Activated naive CD8-positive, alpha-beta T cell treated with anti-CD3 and anti-CD28 coated beads, Interleukin-2, amount 50 U/mL, for 24 hours (primary cell): ENCODE measurements at regions not wholly inside any gene's neighbourhood (a gene's known extent, or its start where the extent isn't known, plus 50 kb on each side); places are given as distances from the start of the nearest gene placed in this dataset.

Source experiments
- ATAC-seq: fragments of 150-1000 bp; cut with Tn5 transposase; one replicate; pipeline ENCODE4 v1.10.0; 2021
- DNase-seq: peaks from one replicate; pipeline ENCODE4 v3.0.0; 2021
- H3K27ac Mint-ChIP-seq: one replicate; pipeline ENCODE4 v1.8.0; 2021; ENCODE audit warnings: mild to moderate bottlenecking, mixed read lengths
- H3K27me3 Mint-ChIP-seq: one replicate; pipeline ENCODE4 v1.8.0; 2021; ENCODE audit warnings: mixed read lengths
- H3K36me3 Mint-ChIP-seq: one replicate; pipeline ENCODE4 v1.8.0; 2021; ENCODE audit warnings: low read depth, mixed read lengths
- H3K4me1 Mint-ChIP-seq: one replicate; pipeline ENCODE4 v1.8.0; 2021; ENCODE audit warnings: mixed read lengths
- H3K4me3 Mint-ChIP-seq: one replicate; pipeline ENCODE4 v1.8.0; 2021; ENCODE audit warnings: mild to moderate bottlenecking, moderate library complexity, mixed read lengths
- H3K9me3 Mint-ChIP-seq: one replicate; pipeline ENCODE4 v1.8.0; 2021; ENCODE audit warnings: mixed read lengths

DNA sequence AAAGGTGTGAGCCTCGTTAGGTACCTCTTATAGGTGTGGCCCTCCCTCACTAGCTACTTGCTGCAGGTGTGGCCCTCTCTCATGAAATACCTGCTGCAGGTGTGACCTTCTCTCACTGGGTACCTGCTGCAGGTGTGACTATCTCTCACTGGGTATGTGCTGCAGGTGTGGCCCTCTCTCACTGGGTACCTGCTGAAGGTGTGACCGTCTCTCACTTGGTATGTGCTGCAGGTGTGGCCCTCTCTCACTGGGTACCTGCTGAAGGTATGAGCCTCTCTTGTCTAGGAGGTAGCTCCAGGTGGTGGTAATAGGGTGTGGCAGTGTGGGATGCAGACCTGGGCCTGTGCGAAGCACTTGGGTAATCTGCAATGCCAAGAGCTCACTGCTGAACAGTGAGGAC is 170.7 kb upstream of the PLPP4 start:
- ATAC-seq (no peak), DNase-seq (no peak)
- H3K9me3 Mint-ChIP-seq = no peaks in the 10 kb centered on the region
- no peak overlapping the region for H3K4me3 Mint-ChIP-seq
- no peaks in the 10 kb centered on the region for H3K4me1 Mint-ChIP-seq
- H3K27me3 Mint-ChIP-seq = no peaks in the 10 kb centered on the region
- H3K27ac Mint-ChIP-seq = no peak overlapping the region
- H3K36me3 Mint-ChIP-seq = no peaks in the 10 kb centered on the region

DNA sequence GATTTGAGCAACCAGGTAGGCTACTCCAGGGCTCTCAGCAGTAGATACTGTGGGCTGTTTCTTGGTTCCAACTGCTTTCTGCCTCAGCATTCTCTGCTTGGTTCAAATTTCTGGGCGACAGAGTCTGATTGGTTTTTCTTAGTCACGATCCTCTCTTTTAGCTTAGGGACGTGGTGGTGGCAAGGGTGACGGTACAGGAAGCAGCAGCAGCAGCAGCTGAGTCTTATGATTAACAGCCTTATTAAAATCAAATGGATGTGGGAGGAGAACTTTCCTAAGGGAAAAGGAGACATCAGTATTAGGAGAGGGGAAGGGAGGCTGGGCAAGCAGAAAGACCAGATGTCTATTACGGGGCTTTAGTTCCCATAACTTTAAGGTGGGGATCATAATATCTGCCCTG is 156.5 kb upstream of the PLPP4 start:
- Mint-ChIP-seq H3K4me1 (no peaks in the 10 kb centered on the region), H3K36me3 (no peaks in the 10 kb centered on the region), H3K4me3 (no peak overlapping the region), H3K9me3 (no peaks in the 10 kb centered on the region), H3K27ac (no peak overlapping the region), H3K27me3 (peaks cover 5% of the 10 kb centered on the region)
- no peak for DNase-seq
- ATAC-seq = no peak

DNA sequence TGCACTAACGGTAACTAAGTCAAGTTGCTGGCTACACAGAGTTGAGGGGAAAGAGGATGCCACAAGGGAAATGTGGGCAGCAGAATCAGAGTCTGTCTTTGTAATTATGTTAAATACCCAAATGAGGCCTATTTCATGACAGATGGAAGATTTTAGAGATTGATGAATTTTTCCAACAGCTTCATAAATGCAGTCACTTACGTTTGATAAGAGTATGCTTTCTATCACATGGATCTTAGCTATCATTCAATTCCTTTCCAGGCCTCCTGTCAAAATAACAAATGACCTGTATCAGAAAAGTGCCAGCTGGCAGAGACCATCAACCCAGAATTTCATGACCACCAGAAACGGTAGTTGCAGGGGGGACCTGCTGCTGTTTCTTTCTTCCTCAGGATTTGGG is 148.4 kb upstream of the PLPP4 start:
- Mint-ChIP-seq H3K27me3 (peaks cover 17% of the 10 kb centered on the region), H3K27ac (no peak overlapping the region), H3K4me1 (no peaks in the 10 kb centered on the region), H3K9me3 (no peaks in the 10 kb centered on the region), H3K36me3 (no peaks in the 10 kb centered on the region), H3K4me3 (no peak overlapping the region)
- no peak for ATAC-seq
- DNase-seq = no peak

DNA sequence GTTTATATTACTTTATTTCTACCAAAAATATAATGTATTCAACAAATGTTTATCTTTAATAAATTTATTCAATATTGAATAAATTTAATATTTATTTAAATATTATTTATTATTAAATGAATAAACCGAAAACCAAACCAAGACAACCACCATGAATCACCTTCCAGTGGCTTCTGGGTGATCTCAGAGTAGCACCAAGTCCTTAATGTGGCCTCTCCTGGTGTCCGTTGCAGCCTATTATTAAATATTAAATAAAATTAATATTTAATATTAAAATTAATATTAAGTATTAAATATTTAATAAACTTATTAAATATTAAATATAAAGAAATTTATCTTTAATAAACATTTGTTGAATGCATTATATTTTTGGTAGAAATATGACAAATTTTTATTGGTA is 143.3 kb upstream of the PLPP4 start:
- no peak for ATAC-seq
- Mint-ChIP-seq H3K4me3 (no peak overlapping the region), H3K27me3 (no peaks in the 10 kb centered on the region), H3K36me3 (no peaks in the 10 kb centered on the region), H3K9me3 (no peaks in the 10 kb centered on the region), H3K4me1 (no peaks in the 10 kb centered on the region), H3K27ac (no peak overlapping the region)
- no peak for DNase-seq

DNA sequence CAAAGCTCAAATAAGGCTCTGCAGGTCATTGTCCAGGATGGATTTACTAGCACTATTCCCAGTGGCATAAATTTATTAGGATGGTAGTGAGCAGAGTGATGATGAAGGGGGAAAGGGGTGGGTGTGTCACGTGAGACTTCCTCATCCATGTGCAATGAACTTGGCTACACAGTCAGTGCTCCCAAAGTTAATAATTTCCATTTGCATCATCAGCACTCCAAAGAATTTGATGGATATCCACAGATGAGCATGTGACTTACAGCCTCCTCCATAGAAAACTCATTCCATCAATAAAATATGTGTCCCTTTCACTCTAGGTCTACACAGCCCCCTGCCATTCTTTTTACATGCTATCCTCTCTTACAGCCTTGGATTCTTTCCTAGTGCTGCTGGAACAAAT is 142.6 kb upstream of the PLPP4 start:
- ATAC-seq (no peak), DNase-seq (no peak)
- no peaks in the 10 kb centered on the region for H3K9me3 Mint-ChIP-seq
- no peaks in the 10 kb centered on the region for H3K4me1 Mint-ChIP-seq
- no peaks in the 10 kb centered on the region for H3K36me3 Mint-ChIP-seq
- H3K27ac Mint-ChIP-seq = no peak overlapping the region
- no peaks in the 10 kb centered on the region for H3K27me3 Mint-ChIP-seq
- H3K4me3 Mint-ChIP-seq = no peak overlapping the region

DNA sequence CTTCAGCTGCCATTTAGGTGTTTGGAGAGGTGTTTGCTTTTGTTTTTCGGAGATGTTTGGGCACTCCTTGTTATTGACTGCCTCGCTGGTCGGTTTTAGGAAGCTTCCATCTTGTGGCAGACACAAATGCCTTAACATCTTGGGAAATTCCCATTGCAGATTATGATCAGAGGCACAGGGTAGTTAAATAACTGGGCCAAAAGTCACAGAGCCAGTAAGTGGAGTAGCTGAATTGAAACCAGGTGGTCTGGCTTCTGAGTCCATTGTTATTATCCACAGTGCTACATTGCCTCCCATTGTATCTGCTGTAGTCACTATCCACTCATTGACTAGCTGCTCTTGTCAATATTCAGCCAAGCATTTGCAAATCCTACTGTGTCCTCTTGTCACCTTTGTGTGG is 138.2 kb upstream of the PLPP4 start:
- peaks cover 6% of the 10 kb centered on the region for H3K27me3 Mint-ChIP-seq
- ATAC-seq (no peak), DNase-seq (no peak)
- no peak overlapping the region for H3K4me3 Mint-ChIP-seq
- no peak overlapping the region for H3K27ac Mint-ChIP-seq
- no peaks in the 10 kb centered on the region for H3K4me1 Mint-ChIP-seq
- no peaks in the 10 kb centered on the region for H3K9me3 Mint-ChIP-seq
- H3K36me3 Mint-ChIP-seq = no peaks in the 10 kb centered on the region

DNA sequence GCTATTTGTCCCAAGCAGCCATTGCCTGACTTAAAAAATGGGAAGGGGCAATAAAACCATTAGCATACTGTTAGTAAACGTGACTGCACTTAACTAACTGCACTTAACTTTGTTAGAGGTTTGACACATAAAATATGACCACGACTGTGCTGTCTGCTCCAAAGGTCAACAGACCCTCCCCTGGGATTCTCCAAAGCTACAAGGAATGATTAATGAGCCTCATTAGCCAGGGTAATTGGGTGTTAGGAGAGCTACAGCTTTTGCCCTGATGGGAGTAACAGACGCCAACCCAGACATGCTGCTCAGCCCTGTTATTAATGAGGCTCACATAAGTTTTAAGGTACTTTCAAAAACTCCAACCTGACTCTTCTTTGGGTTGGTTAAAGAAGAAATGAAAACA is 129.4 kb upstream of the PLPP4 start:
- Mint-ChIP-seq H3K4me1 (no peaks in the 10 kb centered on the region), H3K27me3 (peaks cover 5% of the 10 kb centered on the region), H3K36me3 (no peaks in the 10 kb centered on the region), H3K9me3 (no peaks in the 10 kb centered on the region), H3K4me3 (no peak overlapping the region), H3K27ac (no peak overlapping the region)
- ATAC-seq (no peak), DNase-seq (no peak)

DNA sequence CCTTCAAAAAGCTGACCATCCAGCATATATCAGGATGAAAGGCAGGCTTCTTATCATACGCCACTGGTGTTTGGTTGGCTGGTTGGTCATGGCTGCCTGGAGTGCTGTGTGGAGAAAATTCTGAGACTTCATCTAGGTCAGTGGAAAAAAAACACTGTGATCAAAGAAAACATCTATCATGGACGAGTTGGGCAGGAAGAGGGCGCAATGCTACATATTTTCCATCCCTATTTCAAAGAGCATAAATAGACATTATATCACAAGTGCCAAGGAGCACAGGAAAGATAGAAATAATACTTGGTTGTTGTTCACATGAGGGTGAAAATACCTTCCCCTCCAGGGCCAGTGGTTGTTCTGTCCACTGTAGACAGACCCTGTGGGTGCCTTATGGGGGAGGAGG is 128.4 kb upstream of the PLPP4 start:
- no peak overlapping the region for H3K4me3 Mint-ChIP-seq
- ATAC-seq (no peak), DNase-seq (no peak)
- no peaks in the 10 kb centered on the region for H3K9me3 Mint-ChIP-seq
- H3K27me3 Mint-ChIP-seq = peaks cover 5% of the 10 kb centered on the region
- no peak overlapping the region for H3K27ac Mint-ChIP-seq
- no peaks in the 10 kb centered on the region for H3K36me3 Mint-ChIP-seq
- no peaks in the 10 kb centered on the region for H3K4me1 Mint-ChIP-seq

DNA sequence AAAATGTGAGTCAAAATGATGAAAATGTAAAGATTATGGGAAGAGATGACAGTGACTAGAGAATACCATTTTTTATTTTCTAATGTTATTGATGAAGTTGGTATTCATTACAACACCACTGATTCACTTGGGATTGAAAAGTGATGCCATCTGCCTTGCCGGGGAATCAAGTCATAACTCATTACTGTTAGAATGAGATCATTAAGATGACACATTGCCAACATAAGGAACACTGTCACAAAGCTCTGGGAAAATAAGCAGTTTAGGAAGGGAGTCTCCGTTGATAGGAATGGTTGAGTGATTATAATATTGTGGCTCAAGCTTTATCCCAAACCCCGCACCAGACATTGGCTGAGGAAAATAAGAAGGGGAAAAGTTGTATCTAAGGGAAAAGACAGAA is 121.5 kb upstream of the PLPP4 start:
- no peak for DNase-seq
- Mint-ChIP-seq H3K9me3 (no peaks in the 10 kb centered on the region), H3K27me3 (peaks cover 3% of the 10 kb centered on the region), H3K4me3 (no peak overlapping the region), H3K27ac (no peak overlapping the region), H3K4me1 (no peaks in the 10 kb centered on the region), H3K36me3 (no peaks in the 10 kb centered on the region)
- no peak for ATAC-seq

DNA sequence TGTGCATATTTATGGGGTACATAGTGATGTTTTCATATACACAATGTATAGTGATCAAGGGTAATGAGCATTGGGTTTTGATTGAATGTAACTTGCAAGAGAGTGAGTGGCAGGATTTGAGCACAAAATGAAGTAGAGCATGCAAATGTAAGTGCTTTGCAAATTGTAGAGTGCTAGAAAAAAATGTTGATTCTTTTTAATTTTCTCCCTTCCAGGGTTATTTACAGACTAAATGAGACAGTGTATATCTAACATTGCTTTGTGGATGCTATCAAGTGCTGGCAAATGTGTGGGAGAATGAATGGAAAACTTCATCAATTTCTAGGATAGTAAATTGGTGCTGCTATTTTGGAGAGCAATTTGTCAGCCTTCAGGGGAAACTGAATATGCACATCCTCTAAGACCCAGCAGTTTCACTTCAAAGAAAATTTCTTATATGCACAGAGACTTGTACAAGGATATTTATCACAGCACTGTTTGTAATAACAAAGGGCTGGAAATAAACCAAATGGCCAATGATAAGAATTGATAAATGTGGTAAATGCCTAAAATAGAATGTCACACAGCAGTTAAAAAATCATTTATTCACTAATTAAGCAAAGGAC is 120.6 kb upstream of the PLPP4 start:
- no peaks in the 10 kb centered on the region for H3K36me3 Mint-ChIP-seq
- peaks cover 3% of the 10 kb centered on the region for H3K27me3 Mint-ChIP-seq
- no peak for DNase-seq
- H3K27ac Mint-ChIP-seq = no peak overlapping the region
- no peaks in the 10 kb centered on the region for H3K4me1 Mint-ChIP-seq
- H3K4me3 Mint-ChIP-seq = no peak overlapping the region
- ATAC-seq = no peak
- no peaks in the 10 kb centered on the region for H3K9me3 Mint-ChIP-seq

DNA sequence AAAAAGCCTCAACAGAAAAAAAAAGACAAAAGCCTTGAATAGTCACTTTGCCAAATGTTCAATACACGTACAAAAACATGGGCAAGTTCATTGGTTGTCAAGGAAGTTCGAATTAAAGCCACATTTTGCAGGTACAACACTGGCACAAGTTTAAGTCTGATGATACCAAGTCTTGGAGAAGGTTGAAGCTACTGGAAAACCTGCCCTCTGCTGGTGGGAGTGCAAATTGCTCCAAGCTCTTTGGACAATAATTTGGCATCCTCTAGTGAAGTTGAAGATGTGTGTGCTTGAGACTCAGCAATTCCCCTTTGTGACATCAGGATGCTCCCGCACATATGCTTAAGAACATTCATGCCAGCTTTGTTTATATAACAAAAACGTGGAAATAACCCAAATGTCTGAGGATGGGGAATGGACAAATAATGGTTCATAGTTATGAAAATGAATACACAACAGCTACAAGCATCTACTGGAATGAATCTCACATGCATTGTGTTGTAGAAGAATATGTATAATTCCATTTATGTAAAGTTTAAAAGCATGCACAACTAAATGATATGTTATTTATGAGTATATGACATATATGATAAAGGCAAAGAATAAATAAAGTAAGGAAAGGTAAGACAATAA is 120.0 kb upstream of the PLPP4 start:
- no peaks in the 10 kb centered on the region for H3K36me3 Mint-ChIP-seq
- ATAC-seq (no peak), DNase-seq (peak; percentile 57)
- no peak overlapping the region for H3K4me3 Mint-ChIP-seq
- no peaks in the 10 kb centered on the region for H3K4me1 Mint-ChIP-seq
- H3K9me3 Mint-ChIP-seq = no peaks in the 10 kb centered on the region
- H3K27ac Mint-ChIP-seq = no peak overlapping the region
- peaks cover 3% of the 10 kb centered on the region for H3K27me3 Mint-ChIP-seq

DNA sequence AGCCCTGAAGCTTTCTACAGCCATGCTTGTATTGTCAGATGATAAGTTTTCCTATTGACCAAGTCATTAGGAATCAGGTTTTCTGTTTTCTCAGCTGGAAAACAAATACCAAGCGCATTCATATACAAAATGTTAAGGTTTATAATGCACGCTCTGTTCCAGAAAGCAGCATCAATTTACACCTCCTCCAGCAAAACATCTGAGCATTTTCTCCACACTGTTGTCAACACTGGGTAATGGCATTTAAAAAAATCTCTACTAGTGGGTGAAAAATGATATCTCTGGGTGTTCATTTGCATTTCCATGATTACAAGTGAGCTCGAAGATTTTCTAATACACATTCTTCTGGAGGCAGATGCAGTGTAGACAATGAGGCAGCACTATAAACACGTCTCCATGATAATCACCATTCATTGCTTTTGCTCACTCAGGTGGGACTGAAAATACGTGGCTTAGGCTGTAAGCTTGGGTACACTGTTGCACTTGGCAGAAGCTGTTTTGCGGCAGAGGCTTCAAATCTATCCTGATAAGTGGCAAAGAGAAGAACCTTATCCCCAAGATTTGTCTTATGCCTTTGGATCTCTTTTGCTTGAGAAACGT is 114.8 kb upstream of the PLPP4 start:
- Mint-ChIP-seq H3K4me1 (no peaks in the 10 kb centered on the region), H3K9me3 (no peaks in the 10 kb centered on the region), H3K4me3 (no peak overlapping the region), H3K27ac (no peak overlapping the region), H3K36me3 (no peaks in the 10 kb centered on the region), H3K27me3 (peaks cover 7% of the 10 kb centered on the region)
- ATAC-seq = no peak
- DNase-seq = no peak

DNA sequence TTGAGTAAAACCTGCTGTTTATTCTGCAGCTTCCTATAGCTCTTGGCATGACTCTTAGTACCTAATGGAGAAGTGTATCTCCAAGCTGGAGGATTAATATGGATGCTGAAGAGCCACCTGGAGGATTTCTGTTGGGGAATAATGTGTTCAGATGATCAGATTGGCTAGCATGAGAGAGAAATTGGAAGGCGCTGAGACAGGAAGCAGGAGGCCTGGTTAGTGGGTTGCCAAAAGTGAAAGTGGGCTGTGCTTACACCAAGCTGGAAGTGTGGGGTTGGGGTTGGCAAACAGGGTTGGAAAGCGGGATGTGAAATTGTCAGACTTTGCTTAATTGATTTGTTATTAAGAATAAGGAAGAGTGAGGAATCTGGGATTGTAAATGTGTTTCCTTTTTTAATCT is 111.8 kb upstream of the PLPP4 start:
- Mint-ChIP-seq H3K4me3 (no peak overlapping the region), H3K27me3 (peaks cover 10% of the 10 kb centered on the region), H3K9me3 (no peaks in the 10 kb centered on the region), H3K27ac (no peak overlapping the region), H3K36me3 (no peaks in the 10 kb centered on the region), H3K4me1 (no peaks in the 10 kb centered on the region)
- ATAC-seq = no peak
- DNase-seq = no peak

DNA sequence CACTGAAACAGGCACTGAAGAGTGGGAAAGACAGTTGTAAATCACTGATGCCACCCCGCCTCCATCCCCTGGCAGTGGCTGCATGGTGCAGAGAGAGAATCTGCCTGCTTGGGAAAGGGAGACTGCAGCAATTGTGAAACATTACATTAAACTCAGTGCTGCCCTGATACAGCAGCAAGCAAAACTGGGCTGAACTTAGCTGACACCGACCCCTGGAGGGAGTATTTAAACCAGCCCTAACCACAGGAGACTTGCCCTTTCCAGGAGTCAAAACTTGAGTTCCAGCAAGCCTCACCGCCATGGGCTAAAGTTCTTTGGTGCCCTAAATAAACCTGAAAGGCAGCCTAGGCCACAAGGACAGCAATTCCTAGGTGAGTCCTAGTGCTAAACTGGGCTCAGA is 109.4 kb upstream of the PLPP4 start:
- Mint-ChIP-seq H3K27me3 (peaks cover 10% of the 10 kb centered on the region), H3K9me3 (peaks cover under 1% of the 10 kb centered on the region), H3K4me1 (no peaks in the 10 kb centered on the region), H3K36me3 (no peaks in the 10 kb centered on the region), H3K4me3 (no peak overlapping the region), H3K27ac (no peak overlapping the region)
- no peak for DNase-seq
- ATAC-seq = no peak

DNA sequence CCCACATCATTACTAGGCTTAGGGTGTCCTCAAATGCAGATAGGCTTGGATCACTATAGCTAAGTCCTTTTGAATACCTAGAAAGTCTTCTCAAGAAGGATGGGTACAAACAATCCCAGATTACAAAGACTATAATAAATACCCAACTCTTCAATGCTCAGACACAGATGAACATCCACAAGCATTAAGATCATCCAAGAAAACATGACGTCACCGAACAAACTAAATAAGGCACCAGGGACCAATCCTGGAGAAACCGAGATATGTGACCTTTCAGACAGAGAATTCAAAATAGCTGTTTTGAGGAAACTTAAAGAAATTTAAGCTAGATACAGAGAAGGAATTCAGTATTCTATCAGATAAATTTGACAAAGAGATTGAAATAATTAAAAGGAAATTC is 108.0 kb upstream of the PLPP4 start:
- no peak overlapping the region for H3K27ac Mint-ChIP-seq
- H3K4me3 Mint-ChIP-seq = no peak overlapping the region
- peaks cover 5% of the 10 kb centered on the region for H3K9me3 Mint-ChIP-seq
- H3K36me3 Mint-ChIP-seq = no peaks in the 10 kb centered on the region
- no peaks in the 10 kb centered on the region for H3K4me1 Mint-ChIP-seq
- H3K27me3 Mint-ChIP-seq = peaks cover 8% of the 10 kb centered on the region
- ATAC-seq = no peak
- DNase-seq = no peak

DNA sequence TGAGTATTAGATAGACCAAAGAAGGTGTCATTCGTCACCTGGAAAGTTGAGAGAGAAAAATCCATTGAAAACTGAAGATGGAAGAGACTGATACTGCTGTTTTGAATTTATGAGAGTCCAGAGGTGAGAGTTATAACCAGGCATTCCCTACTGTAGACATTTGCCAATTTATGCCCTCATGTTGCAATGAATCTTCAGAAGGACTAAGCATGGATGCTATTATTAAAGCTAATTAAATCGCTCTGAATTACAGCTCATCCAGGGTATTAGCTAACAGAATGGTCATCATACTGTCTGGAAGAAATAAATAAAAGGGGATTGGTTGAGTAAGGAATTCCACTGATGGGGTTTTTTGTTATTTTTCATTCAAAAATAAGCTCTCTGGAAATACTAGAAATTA is 101.6 kb upstream of the PLPP4 start:
- H3K4me1 Mint-ChIP-seq = no peaks in the 10 kb centered on the region
- H3K4me3 Mint-ChIP-seq = no peak overlapping the region
- ATAC-seq (no peak), DNase-seq (no peak)
- no peaks in the 10 kb centered on the region for H3K36me3 Mint-ChIP-seq
- peaks cover 5% of the 10 kb centered on the region for H3K9me3 Mint-ChIP-seq
- peaks cover 2% of the 10 kb centered on the region for H3K27me3 Mint-ChIP-seq
- no peak overlapping the region for H3K27ac Mint-ChIP-seq
